Esophagus squamous epithelium (tissue), 5 donors: ENCODE measurements at regions not wholly inside any gene's neighbourhood (a gene's known extent, or its start where the extent isn't known, plus 50 kb on each side); places are given as distances from the start of the nearest gene placed in this dataset.

ENCODE experiments used
- DNase-seq: peaks from one replicate; lab custom pipeline; 2025; lab: John Stamatoyannopoulos, UW
- H3K27ac ChIP-seq, 4 donors: fragments of 200-600 bp; sonication (generic); one replicate each; pipeline ENCODE4 v1.5.1; 2016 to 2019; ENCODE audit warnings: mild to moderate bottlenecking in 1 of 4
- H3K27me3 ChIP-seq, 4 donors: fragments of 200-600 bp; sonication (generic); 1 replicate in 3 of 4; 2 replicates in 1 of 4; pipeline versions ENCODE4 v1.5.1 to v1.6.0; 2017 to 2021; ENCODE audit warnings: antibody characterized with exemption in 1 of 4
- H3K36me3 ChIP-seq, 3 donors: fragments of 200-600 bp; sonication (generic); one replicate each; pipeline ENCODE4 v1.5.1; 2016 to 2019
- H3K4me1 ChIP-seq, 3 donors: fragments of 200-600 bp; sonication (generic); one replicate each; pipeline ENCODE4 v1.5.1; 2017 to 2019
- H3K4me3 ChIP-seq, 4 donors: fragments of 200-600 bp; sonication (generic); 1 replicate in 3 of 4; 2 replicates in 1 of 4; pipeline ENCODE4 v1.5.1; 2016 to 2019; ENCODE audit warnings: mild to moderate bottlenecking in 2 of 4, moderate library complexity in 1 of 4
- H3K9me3 ChIP-seq, 3 donors: fragments of 200-600 bp; sonication (generic); one replicate each; pipeline ENCODE4 v1.5.1; 2016 to 2019
- POLR2A ChIP-seq, 4 donors: fragments of 450-650 bp; IDR thresholded peaks; one replicate each; pipeline ENCODE4 v1.6.1; 2017; ENCODE audit warnings: antibody characterized with exemption in 4 of 4, mild to moderate bottlenecking in 4 of 4, moderate library complexity in 3 of 4
- WGBS, 2 donors: methylation state at CpG; one replicate each; pipeline ENCODE4 v1.1.5; 2018; 5-methylcytosine and 5-hydroxymethylcytosine counted together
- intact Hi-C: fragments of 100-400 bp; cut with DNase I; formaldehyde crosslinking; loops from one replicate; pipeline ENCODE4 v1.15.0; 2022
- TF ChIP-seq, protein P1 (sequence below), 6 experiments: fragments of 450-650 bp in 4 of 6; fragments of 200-600 bp in 2 of 6; sonication (generic) in 2 of 6; IDR thresholded peaks; one replicate each; pipeline ENCODE4 v1.5.1; 2016 to 2019; ENCODE audit warnings: antibody characterized with exemption in 6 of 6, mild to moderate bottlenecking in 4 of 6, moderate library complexity in 4 of 6
- donor health status: DM: yes; HTN: yes; CAD: no.

DNA sequence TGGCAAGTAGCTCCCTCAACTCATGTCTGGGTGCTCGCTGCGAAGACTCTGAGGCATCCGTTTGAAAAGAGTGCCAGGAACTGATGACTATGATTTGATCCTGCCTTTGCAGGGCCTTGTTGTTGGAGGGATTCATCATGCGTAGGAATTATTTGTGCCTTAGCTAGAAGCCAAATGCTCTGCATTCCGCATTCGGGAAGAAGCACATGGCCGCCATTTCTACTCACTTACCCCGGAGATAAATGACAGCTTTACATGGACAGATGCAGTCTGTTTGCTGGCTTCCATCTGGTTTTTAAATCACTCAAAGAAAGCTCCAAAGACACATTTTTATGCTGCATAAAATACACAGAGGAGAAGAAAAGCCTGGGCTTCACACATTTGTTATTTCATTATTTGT is 363.3 kb upstream of the CDH4 start:
- Histone ChIP-seq H3K27me3 (no peaks in the 10 kb centered on the region), H3K4me1 (no peaks in the 10 kb centered on the region), H3K4me3 (no peak overlapping the region), H3K9me3 (no peaks in the 10 kb centered on the region), H3K27ac (no peak overlapping the region), H3K36me3 (no peaks in the 10 kb centered on the region)
- DNase-seq = no peak
- 70 to 79% methylated on average over 8 of the region's 8 CpGs for WGBS, 2 donors
- intact Hi-C loops = no loop called here
- TF ChIP-seq, protein P1, sequence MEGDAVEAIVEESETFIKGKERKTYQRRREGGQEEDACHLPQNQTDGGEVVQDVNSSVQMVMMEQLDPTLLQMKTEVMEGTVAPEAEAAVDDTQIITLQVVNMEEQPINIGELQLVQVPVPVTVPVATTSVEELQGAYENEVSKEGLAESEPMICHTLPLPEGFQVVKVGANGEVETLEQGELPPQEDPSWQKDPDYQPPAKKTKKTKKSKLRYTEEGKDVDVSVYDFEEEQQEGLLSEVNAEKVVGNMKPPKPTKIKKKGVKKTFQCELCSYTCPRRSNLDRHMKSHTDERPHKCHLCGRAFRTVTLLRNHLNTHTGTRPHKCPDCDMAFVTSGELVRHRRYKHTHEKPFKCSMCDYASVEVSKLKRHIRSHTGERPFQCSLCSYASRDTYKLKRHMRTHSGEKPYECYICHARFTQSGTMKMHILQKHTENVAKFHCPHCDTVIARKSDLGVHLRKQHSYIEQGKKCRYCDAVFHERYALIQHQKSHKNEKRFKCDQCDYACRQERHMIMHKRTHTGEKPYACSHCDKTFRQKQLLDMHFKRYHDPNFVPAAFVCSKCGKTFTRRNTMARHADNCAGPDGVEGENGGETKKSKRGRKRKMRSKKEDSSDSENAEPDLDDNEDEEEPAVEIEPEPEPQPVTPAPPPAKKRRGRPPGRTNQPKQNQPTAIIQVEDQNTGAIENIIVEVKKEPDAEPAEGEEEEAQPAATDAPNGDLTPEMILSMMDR (IDR thresholded peaks at IDR 0.05) = no peak
- TF ChIP-seq POLR2A (IDR thresholded peaks at IDR 0.05) = no peak

DNA sequence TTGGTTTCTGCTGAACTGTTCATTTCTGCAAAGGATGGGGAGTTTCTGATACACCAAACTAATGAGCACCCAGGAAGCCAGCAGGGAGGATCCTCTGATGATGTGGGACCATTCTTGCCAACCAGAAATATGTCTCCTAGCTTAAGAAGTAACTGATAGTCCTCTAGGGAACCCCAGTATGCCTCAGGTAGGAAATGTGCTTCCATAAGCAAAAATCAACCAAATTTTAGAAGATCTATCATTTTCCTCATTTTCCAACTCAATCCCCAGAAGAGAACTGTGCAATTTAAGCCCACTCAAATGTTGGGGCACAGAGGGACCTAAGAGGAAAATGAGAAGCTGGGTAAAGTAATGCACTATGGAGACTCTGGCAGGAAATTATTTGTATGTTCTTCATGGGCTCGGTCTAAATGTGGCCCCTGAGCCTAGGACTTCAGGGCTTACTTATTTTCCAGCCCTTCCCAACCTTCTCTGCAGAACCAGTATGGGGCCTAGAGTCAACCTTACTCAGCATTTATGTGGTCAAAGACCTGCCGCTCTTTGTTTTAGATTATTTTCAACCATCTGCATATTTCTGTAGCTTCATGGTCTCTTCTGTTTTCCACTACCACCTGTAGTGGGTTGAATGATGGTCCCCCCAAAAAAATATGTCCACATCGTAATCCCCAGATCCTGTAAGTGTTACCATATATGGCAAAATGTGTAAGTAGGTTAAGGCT is 359.8 kb upstream of the CDH4 start:
- Histone ChIP-seq H3K36me3 (no peaks in the 10 kb centered on the region), H3K27ac (no peak overlapping the region), H3K4me3 (no peak overlapping the region), H3K4me1 (no peaks in the 10 kb centered on the region), H3K27me3 (no peaks in the 10 kb centered on the region), H3K9me3 (no peaks in the 10 kb centered on the region)
- WGBS, 2 donors = 74% methylated on average over 3 of the region's 3 CpGs
- no peak for DNase-seq
- intact Hi-C loops = no loop called here
- TF ChIP-seq POLR2A (IDR thresholded peaks at IDR 0.05) = no peak

DNA sequence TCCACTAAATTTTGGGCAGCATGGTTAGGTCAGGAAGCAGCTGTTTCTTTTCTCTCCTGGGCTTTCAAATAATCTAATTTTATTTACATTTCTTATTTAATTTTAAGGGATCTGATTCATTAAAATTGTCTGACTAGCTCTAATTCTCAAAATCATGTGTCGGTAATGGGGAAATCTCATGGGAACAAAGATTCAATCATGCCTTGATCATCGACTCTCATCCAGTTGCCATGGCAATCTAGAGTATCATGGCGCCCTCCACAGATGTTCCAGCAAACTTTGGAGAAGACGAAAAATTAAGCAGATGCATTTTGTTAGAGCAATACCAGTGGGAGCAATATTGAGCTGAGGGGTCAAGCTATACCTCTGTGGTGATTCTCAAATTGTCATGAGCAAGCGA is 358.0 kb upstream of the CDH4 start:
- TF ChIP-seq, protein P1 (IDR thresholded peaks at IDR 0.05) = no peak
- TF ChIP-seq POLR2A (IDR thresholded peaks at IDR 0.05) = no peak
- no peaks in the 10 kb centered on the region for H3K36me3 ChIP-seq
- WGBS, 2 donors = 68 to 79% methylated on average over 5 of the region's 5 CpGs
- no peaks in the 10 kb centered on the region for H3K9me3 ChIP-seq
- no peaks in the 10 kb centered on the region for H3K27me3 ChIP-seq
- intact Hi-C loops = no loop called here
- no peak overlapping the region for H3K4me3 ChIP-seq
- DNase-seq = no peak
- H3K4me1 ChIP-seq = no peaks in the 10 kb centered on the region
- H3K27ac ChIP-seq = no peak overlapping the region

DNA sequence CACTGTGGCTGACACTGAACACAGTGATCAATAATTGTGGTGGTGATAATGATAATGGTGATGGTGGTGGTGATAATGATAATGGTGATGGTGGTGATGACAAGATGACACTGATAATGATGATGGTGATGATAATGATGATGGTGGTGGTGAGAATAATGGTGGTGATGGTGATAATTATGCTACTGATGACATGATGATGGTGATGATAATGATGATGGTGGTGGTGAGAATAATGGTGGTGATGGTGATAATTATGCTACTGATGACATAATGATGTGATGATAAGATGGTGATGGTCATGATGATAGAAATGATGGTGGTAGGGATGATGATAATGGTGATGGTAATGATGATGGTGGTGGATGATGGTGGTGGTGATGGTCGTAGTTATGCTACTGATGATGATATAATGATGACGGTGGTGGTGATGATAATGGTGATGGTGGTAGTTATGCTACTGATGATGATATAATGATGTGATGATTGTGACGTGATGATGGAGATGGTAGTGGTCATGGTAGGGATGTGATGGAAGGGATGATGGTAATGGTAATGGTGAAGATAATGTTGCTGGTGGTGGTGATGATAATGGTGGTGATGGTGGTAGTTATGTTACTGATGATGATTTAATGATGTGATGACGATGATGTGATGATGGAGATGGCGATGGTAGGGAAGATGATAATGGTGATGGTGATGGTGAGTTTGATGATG is 356.5 kb upstream of the CDH4 start:
- no peaks in the 10 kb centered on the region for H3K36me3 ChIP-seq
- H3K27ac ChIP-seq = no peak overlapping the region
- H3K27me3 ChIP-seq = no peaks in the 10 kb centered on the region
- DNase-seq = no peak
- TF ChIP-seq POLR2A (IDR thresholded peaks at IDR 0.05) = no peak
- TF ChIP-seq, protein P1 (IDR thresholded peaks at IDR 0.05) = no peak
- intact Hi-C loops = no loop called here
- no peaks in the 10 kb centered on the region for H3K4me1 ChIP-seq
- no peak overlapping the region for H3K4me3 ChIP-seq
- 72% methylated on average over 5 of the region's 5 CpGs for WGBS, 2 donors
- no peaks in the 10 kb centered on the region for H3K9me3 ChIP-seq

DNA sequence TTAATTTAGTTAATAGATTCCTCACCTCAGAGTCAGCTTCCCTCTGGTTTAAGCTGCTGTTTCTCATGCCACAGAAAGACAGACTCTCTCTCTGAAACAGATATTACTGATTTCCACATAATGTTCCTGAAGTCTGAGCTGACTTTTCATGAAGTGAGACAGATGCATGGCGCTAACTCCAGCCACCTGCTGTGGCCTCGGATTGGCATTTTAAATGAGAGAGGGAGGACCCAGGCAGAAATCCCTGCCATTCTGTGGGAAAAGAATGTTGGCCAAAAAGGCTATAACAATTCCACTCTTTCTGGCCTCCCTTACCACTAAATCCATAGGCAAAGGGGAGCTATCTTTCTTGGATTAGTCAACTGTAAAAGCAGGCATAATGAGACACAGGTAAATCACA is 354.1 kb upstream of the CDH4 start:
- DNase-seq = no peak
- intact Hi-C loops = no loop called here
- WGBS, 2 donors = 29 to 44% methylated on average over 2 of the region's 2 CpGs
- H3K4me1 ChIP-seq = no peaks in the 10 kb centered on the region
- H3K4me3 ChIP-seq = no peak overlapping the region
- peaks cover 0 to 19% (median 5%) of the 10 kb centered on the region in 3 donors for H3K9me3 ChIP-seq
- TF ChIP-seq, protein P1 (IDR thresholded peaks at IDR 0.05) = no peak
- no peak for TF ChIP-seq POLR2A (IDR thresholded peaks at IDR 0.05)
- no peaks in the 10 kb centered on the region for H3K27me3 ChIP-seq
- no peaks in the 10 kb centered on the region for H3K36me3 ChIP-seq
- no peak overlapping the region for H3K27ac ChIP-seq
